HG03342 (cell line): ENCODE measurements at regions not wholly inside any gene's neighbourhood (a gene's known extent, or its start where the extent isn't known, plus 50 kb on each side); places are given as distances from the start of the nearest gene placed in this dataset.

Source experiments
- ATAC-seq: cut with Tn5 transposase; IDR thresholded peaks from one replicate; pipeline ENCODE4 v1.9.1; 2021; ENCODE audit warnings: mild to moderate bottlenecking, moderate library complexity; ENCODE audit not compliant: unreplicated experiment

GRCh38 chr13:33739254-33739653 lies 78.7 kb upstream of the RFC3 start:
- ATAC-seq = no peak

GRCh38 chr13:33740134-33740538 lies 77.8 kb upstream of the RFC3 start:
- ATAC-seq = no peak

- no peak for ATAC-seq
Measured at GRCh38 chr13:33742321-33742720, 75.6 kb upstream of the RFC3 start.

DNA sequence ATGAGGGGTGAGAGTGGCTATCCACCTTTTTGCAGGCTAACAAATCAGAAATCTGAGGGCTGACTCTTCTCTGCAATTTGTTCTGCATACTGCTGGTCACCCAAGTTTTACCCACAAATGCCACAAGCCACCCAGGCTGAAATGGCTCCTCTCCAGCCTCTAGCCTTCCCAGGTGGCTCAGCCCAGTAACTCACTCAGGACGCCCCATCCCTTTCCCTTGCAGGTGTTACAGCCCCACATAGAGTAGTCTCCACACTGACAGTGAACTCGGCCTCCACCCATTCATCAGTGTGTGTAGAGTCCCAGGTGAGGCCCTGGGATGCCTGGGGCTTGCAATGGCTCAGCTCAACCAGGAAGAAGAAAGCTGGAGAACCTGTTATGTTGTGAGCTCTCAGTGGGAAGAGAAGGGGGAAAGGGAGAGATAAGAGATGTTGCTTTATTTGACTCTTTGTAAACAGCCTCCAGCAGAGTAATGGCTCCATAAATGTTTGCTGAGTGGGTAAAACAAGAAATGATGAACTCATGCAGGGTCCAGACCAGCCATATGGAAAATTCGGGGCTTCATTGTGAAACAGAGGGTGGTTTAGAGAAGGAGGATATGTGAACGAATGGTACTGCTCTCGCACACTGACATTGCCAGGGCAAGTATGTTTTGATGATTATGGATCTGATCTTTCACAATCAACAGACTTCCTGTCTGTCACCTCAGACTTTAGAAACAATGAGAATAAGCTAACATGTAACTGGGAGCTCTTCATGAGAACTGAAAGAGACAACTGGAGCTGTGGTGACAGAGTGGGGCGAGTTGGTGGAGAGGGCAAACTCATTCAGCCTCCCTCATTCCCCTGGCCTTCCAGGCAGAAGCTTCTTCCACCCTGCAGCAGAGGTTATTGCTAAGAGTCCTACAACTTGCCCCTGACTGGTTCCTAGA lies 74.2 kb upstream of the RFC3 start:
- ATAC-seq = peak; percentile 76

GRCh38 chr13:33744589-33745369 lies 73.2 kb upstream of the RFC3 start:
- ATAC-seq = no peak

- ATAC-seq = peak; percentile 45
Measured at GRCh38 chr13:33745370-33746324, 72.3 kb upstream of the RFC3 start.

GRCh38 chr13:33746867-33747266 lies 71.1 kb upstream of the RFC3 start:
- ATAC-seq = no peak

DNA sequence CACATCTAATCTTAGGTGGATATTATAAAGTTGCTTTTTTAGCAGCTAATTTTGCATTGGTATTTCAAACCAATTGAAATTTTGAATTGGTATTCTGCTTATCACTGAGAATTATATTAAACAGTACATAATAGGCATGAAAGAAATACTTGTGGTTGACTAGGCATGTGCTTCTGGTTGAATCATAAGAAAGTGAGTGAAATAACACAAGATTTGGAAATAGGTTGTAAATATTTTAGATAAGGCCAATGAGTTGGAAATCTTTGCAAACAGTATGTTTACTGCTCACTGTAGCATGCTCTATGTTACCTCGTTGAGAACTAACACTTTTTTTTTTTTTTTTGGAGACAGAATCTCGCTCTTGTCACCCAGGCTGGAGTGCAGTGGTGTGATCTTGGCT lies 66.8 kb upstream of the RFC3 start:
- no peak for ATAC-seq

DNA sequence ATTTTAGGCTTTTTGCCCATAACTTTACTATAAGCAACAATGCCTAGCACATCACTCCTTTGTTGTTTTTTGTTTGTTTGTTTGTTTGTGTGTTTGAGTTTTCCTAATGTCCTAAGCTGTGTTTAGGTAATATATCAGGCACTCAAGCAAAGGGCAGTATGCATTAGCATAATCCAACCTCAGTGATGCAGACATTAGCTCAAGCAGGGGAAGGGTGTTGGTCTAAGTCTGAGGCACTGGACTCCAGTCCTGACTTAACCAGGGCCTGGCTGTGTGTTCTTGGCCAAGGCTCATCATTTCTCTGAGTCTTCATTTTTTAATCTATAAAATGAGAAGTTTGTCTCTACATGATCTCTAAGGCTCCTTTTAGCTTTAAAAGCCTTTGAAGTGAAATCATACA lies 65.9 kb upstream of the RFC3 start:
- no peak for ATAC-seq

DNA sequence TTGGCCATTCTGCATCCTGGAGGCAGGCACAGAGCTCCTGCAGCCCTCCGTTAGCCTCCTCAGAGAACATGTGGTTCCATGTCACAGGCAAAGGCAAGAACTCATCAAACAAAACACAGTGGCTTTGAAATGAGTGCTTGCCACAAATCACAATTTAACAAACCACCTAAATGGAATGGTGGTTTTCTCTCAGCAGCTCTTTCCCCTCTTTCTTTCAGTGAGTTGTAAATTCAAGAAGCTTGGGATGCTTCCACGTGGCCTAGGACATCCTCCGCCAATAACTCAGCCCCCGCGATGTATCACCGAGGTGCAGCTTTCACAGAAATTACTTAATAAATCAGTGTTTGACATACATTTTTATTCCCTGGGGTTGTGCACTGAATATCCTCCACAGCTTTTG lies 65.4 kb upstream of the RFC3 start:
- ATAC-seq = no peak

GRCh38 chr13:33756929-33757328 lies 61.0 kb upstream of the RFC3 start:
- ATAC-seq = no peak

- peak; percentile 61 for ATAC-seq
Measured at GRCh38 chr13:33757713-33758112, 60.2 kb upstream of the RFC3 start.

DNA sequence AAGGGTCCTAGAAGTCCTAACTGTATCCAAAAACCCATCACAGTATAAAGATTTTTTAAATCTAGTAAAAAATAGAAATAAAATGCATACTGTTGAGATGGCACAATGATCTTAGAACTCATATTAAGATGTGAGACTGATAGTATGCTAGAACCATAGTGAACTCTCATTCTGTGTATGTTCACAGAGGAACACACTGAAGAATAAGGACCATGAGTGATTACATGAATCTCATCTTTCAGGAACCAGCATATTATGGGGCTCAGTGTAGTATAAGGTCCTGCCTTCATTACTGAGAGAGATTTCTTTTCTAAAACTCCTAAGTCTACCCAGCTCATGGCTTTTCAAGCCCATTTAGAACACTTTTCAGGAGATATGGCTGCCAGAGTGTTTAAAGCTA lies 59.8 kb upstream of the RFC3 start:
- ATAC-seq = peak; percentile 72

DNA sequence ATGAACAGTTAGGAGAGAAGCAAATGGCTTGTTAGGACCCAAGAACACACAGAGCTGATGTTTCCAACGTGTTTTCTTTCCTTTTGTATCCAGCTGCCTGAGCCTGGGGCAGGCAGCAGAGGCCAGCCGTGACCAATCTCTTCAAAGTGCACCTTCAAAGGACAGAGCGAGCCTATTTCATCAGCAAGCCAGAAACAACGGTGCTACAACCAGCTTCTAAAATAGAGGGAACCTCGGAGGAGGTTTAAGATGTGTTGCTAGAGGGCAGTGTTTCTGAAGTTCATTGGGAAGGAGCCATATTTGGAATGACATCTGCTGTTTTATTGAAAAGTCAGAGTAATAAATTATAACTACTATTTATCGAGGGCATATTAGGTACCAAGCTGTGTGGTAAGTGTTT lies 56.2 kb upstream of the RFC3 start:
- no peak for ATAC-seq

GRCh38 chr13:33763021-33763420 lies 54.9 kb upstream of the RFC3 start:
- ATAC-seq = no peak

- ATAC-seq = no peak
Measured at GRCh38 chr13:33764716-33765115, 53.2 kb upstream of the RFC3 start.

- ATAC-seq = no peak
Measured at GRCh38 chr13:33766329-33767123, 51.4 kb upstream of the RFC3 start.

DNA sequence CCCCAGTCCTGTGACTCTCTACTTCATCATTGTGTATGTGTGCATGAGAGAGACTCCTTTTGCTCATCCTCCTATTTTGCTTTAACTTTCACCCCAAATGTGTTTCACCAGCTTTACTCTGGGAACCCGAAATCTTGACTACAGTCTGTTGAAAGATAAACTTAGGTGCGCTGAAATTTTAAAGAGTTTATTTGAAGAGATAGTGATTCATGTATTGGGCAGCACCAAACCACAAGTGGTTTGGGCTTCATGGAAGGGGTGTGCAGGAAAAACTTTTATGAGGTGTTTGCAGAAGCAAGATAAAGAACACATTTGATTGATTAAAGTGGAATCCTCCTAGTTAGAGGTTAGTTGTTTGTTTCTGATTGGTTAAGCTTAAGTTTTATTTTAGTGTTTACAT lies 50.8 kb upstream of the RFC3 start:
- no peak for ATAC-seq
